Adipocyte (in vitro differentiated cells): ENCODE measurements at regions not wholly inside any gene's neighbourhood (a gene's known extent, or its start where the extent isn't known, plus 50 kb on each side); places are given as distances from the start of the nearest gene placed in this dataset.

Source experiments
- DNase-seq: peaks from one replicate; pipeline ENCODE4 v3.0.0-alpha.2; 2015; ENCODE audit warnings: low read depth
- H3K27me3 ChIP-seq: replicated peaks from 2 replicates; pipeline ENCODE4 v1.7.0; 2013; ENCODE audit warnings: mild to moderate bottlenecking, low read length, moderate library complexity; ENCODE audit not compliant: control insufficient read depth, insufficient read depth
- H3K36me3 ChIP-seq: 2 replicates; pipeline ENCODE4 v1.7.0; 2013; ENCODE audit warnings: low read length, mild to moderate bottlenecking, moderate library complexity; ENCODE audit not compliant: control insufficient read depth, insufficient read depth, severe bottlenecking
- H3K4me1 ChIP-seq: 2 replicates; pipeline ENCODE4 v1.7.0; 2013; ENCODE audit warnings: mild to moderate bottlenecking, low read length, moderate library complexity; ENCODE audit not compliant: control insufficient read depth, insufficient read depth
- H3K4me3 ChIP-seq: 2 replicates; pipeline ENCODE4 v1.7.0; 2013; ENCODE audit warnings: mild to moderate bottlenecking, low read length, moderate library complexity
- H3K9ac ChIP-seq: 2 replicates; pipeline ENCODE4 v1.7.0; 2013; ENCODE audit warnings: mild to moderate bottlenecking, low read length, moderate library complexity
- H3K9me3 ChIP-seq: 2 replicates; pipeline ENCODE4 v1.7.0; 2013; ENCODE audit warnings: mild to moderate bottlenecking, low read length, moderate library complexity; ENCODE audit not compliant: control insufficient read depth

DNA sequence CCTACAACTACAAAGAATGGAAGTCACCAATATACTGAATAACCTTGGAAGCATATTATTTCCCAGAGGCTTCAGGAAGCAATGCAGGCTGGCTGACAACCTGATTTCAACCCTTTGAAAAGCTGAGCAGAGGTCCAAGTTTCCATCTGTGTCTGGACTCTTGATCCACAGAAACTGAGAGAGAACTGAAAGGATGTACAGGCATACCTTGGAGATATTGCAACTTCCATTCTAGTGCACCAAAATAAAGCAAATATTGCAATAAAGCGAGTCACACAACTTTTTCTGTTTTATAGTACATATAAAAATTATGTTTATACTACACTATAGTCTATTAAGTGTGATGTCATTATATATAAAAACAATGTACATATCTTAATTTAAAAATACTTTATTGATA lies 85.3 kb downstream of the TYW3 start:
- H3K9me3 ChIP-seq, result peaks cover 12% of the 10 kb centered on the region
- no peaks in the 10 kb centered on the region for H3K27me3 ChIP-seq
- H3K9ac ChIP-seq, result no peak overlapping the region
- H3K4me1 ChIP-seq, result peaks cover 6% of the 10 kb centered on the region
- no peaks in the 10 kb centered on the region for H3K36me3 ChIP-seq
- no peak overlapping the region for H3K4me3 ChIP-seq
- no peak for DNase-seq

DNA sequence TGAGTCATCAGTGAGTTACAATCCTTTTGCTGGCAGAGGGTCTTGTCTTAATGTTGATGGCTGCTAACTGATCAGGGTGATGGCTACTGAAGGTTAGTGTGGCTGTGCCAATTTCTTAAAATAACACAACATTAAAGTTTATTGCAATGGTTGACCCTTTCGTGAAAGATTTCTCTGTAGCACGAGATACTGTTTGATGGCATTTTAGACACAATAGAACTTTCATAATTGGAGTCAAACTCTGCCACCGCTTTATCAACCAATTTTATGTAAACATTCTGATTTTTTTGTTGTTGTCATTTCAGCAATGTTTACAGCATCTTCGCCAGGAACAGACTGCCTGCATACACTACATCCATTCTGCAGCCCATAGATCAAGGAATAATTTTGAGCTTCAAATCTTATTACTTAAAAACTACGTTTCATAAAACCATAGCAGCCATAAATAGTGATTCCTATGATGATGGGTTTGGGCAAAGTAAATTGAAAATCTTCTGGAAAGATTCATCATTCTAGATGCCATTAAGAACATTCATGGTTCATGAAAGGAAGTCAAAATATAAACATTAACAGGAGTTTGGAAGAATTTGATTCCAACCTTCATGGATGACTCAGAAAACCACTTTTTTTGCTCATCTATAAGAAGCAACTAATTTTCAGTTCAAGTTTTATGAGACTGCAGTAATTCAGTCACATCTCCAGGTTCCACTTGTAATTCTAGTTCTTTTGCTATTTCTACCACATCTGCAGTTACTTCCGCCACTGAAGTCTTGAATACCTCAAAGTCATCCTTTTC lies 85.9 kb downstream of the TYW3 start:
- no peaks in the 10 kb centered on the region for H3K36me3 ChIP-seq
- H3K4me3 ChIP-seq, result no peak overlapping the region
- peaks cover 6% of the 10 kb centered on the region for H3K4me1 ChIP-seq
- H3K27me3 ChIP-seq, result no peaks in the 10 kb centered on the region
- H3K9ac ChIP-seq, result no peak overlapping the region
- peaks cover 12% of the 10 kb centered on the region for H3K9me3 ChIP-seq
- DNase-seq, result peak; percentile 1

DNA sequence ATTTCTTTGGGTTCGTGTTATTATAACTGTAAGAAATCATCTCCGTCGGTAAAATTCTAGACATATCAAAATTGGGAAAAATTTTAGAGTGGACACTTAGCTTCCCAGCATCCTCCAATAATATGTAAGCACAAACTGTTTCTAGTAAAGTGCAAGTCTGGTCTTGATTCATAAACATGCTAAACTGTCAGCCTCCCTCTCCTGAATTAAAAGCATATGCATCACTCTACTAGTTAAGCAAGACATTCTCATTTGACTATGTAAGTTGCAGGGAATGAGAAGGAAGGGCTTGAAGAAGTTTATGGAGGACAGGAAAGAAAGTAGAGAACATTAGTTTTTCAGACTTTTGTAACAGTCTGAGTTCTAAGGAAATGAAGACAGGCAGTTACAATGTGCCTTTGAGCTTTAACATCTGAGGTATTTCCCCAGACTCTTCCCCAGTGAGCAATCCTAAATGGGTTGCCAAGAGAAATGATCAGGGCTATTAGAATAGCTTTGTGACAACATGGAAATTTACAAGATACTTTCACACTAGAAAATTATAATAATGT lies 90.0 kb downstream of the TYW3 start:
- Histone ChIP-seq H3K27me3 (peaks cover 3% of the 10 kb centered on the region), H3K9ac (no peak overlapping the region), H3K4me1 (peaks cover 6% of the 10 kb centered on the region), H3K36me3 (no peaks in the 10 kb centered on the region), H3K4me3 (no peak overlapping the region), H3K9me3 (peaks cover 3% of the 10 kb centered on the region)
- peak; percentile 57 for DNase-seq

DNA sequence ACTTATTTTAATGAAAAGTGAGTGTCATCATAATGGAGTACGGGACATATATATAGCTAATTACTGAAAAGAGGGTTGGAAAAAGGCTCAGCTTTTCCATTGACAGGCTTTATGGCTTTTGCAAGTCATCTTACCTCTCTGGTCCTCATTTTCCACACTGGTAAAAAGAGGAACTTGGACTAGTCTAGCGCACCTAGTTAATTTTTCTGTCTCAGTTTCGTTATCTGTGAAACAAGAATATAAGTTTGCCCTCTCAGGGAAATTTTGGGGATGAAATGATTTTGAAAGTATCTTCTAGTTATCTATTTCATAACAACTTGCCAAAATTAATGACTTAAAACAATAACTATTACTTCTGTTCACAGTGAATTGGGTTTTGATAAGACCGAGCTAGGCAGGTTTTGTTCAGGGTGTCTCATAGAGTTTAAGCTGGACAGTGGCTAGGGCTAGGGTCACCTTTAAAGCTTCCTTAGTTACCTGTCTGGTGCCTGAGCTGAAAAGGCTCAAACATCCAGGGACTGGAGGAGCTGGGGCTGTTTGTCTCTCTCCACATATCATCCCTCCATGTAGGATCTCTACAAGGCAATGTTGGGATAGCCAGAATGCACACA lies 91.7 kb downstream of the TYW3 start:
- no peak for DNase-seq
- no peak overlapping the region for H3K4me3 ChIP-seq
- H3K4me1 ChIP-seq, result peaks cover 6% of the 10 kb centered on the region
- no peaks in the 10 kb centered on the region for H3K9me3 ChIP-seq
- no peaks in the 10 kb centered on the region for H3K36me3 ChIP-seq
- no peak overlapping the region for H3K9ac ChIP-seq
- H3K27me3 ChIP-seq, result peaks cover 3% of the 10 kb centered on the region

DNA sequence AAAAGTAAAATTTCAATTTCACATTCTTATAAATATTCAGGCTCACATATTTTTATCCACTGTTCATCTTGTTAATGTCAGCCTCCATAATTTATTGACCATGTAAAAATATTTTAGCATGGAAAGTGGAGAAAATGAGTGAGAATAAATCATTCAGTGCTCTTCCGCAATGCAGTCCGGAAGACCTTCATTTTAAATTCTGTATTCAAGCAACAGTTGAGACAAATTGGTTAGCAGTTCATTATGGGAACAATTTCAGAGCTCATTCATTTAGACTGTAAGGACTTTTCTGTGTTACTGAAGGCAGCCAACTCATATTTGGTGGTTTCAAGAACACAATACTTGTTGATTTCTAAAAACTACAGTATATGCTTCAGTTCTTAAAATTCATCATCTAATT lies 97.8 kb downstream of the TYW3 start:
- no peaks in the 10 kb centered on the region for H3K4me1 ChIP-seq
- no peak overlapping the region for H3K9ac ChIP-seq
- DNase-seq, result no peak
- H3K27me3 ChIP-seq, result no peaks in the 10 kb centered on the region
- no peaks in the 10 kb centered on the region for H3K36me3 ChIP-seq
- H3K4me3 ChIP-seq, result no peak overlapping the region
- H3K9me3 ChIP-seq, result no peaks in the 10 kb centered on the region

DNA sequence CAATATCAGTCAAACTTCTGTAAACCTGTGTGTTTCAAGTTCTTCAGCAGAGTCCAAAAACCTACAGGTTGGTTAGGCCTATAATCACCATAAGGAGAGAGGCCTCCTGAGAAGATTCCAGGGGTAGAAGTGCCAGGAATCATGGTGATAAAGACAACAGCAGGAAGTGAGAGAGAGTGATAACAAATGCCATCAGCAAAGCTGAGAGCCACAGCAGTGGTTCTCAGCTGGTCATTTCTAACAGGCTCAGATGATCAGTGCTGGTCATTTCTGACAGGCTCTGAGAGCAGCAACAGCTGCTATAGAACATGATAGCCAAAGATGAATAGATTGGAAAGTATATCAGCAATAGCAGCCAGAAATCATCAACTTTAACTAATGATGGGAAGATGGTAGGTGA lies 101.3 kb downstream of the TYW3 start:
- Histone ChIP-seq H3K9ac (no peak overlapping the region), H3K4me1 (no peaks in the 10 kb centered on the region), H3K4me3 (no peak overlapping the region), H3K27me3 (no peaks in the 10 kb centered on the region), H3K36me3 (no peaks in the 10 kb centered on the region), H3K9me3 (no peaks in the 10 kb centered on the region)
- DNase-seq, result no peak

DNA sequence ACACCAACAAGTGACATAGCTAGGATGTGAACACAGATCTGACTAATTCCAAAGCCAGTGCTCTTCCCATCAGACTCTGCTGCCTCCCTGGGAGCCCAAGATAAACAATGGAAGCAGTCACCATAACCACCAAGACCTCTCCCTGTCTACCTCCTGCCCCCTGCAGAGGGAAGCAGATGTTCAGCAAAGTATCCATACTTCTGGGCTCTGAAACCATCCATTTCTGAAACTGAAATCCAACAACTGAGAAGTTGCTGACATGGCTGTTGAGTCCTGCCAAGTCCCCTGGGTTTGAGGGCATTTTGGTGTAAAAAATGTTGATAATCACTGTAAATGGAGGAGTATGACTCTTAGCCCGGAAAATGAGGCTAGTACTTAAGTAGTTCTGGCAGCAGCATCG lies 102.1 kb downstream of the TYW3 start:
- Histone ChIP-seq H3K9me3 (no peaks in the 10 kb centered on the region), H3K27me3 (no peaks in the 10 kb centered on the region), H3K4me3 (no peak overlapping the region), H3K4me1 (no peaks in the 10 kb centered on the region), H3K36me3 (no peaks in the 10 kb centered on the region), H3K9ac (no peak overlapping the region)
- DNase-seq, result no peak

DNA sequence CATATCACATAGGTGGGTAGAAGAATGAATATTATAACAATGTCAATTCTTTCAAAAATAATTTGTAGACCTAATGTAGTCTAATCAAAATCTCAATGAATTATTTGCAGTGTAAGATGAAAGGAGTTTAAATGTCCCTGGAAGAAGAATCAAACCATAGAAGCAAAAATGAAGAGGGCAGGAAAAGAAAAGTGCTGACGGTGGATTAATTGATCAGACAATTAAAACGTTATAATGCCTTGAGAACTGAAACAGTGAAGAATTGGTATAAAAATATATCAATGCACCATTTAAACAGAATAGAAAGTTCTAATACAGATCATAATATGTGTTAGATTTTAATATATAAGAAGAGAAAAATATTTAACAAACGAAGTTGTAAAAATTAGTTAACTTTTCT lies 109.8 kb downstream of the TYW3 start:
- no peaks in the 10 kb centered on the region for H3K27me3 ChIP-seq
- H3K36me3 ChIP-seq, result no peaks in the 10 kb centered on the region
- no peak overlapping the region for H3K4me3 ChIP-seq
- H3K9me3 ChIP-seq, result no peaks in the 10 kb centered on the region
- no peak overlapping the region for H3K9ac ChIP-seq
- H3K4me1 ChIP-seq, result no peaks in the 10 kb centered on the region
- DNase-seq, result no peak

- peak; percentile 10 for DNase-seq
- no peak overlapping the region for H3K4me3 ChIP-seq
- no peaks in the 10 kb centered on the region for H3K9me3 ChIP-seq
Observed at GRCh38 chr1:74847715-74848114, 114.8 kb downstream of the TYW3 start.

DNA sequence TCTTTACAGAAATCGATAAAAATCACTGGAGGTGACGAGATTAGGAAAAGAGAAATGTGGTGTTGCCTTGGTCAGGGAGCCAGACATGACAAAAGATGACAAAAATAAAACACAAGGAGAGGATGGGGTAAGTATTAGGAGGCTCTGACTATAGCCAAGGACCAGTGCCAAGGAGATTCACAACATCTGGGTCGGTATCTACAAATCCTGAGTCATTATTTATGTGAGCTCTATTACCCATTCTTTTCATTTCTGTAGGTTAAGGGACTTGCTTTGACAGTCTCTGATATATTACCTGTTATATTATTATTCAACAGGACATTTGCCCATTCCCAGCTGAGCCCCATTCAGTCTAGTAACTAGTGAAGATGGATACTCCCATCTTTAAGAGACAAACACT lies 120.8 kb downstream of the TYW3 start:
- H3K4me3 ChIP-seq, result no peak overlapping the region
- no peak overlapping the region for H3K9ac ChIP-seq
- H3K36me3 ChIP-seq, result no peaks in the 10 kb centered on the region
- H3K4me1 ChIP-seq, result no peaks in the 10 kb centered on the region
- H3K27me3 ChIP-seq, result no peaks in the 10 kb centered on the region
- DNase-seq, result no peak
- H3K9me3 ChIP-seq, result no peaks in the 10 kb centered on the region

More at GRCh38 chr1:74847715-74848114, 114.8 kb downstream of the TYW3 start:
- no peaks in the 10 kb centered on the region for H3K4me1 ChIP-seq
- H3K9ac ChIP-seq, result no peak overlapping the region
- H3K27me3 ChIP-seq, result no peaks in the 10 kb centered on the region
- H3K36me3 ChIP-seq, result no peaks in the 10 kb centered on the region

- H3K9me3 ChIP-seq, result no peaks in the 10 kb centered on the region
- no peaks in the 10 kb centered on the region for H3K36me3 ChIP-seq
- H3K4me1 ChIP-seq, result no peaks in the 10 kb centered on the region
- no peak overlapping the region for H3K4me3 ChIP-seq
- no peak overlapping the region for H3K9ac ChIP-seq
- no peaks in the 10 kb centered on the region for H3K27me3 ChIP-seq
- DNase-seq, result no peak
Observed at GRCh38 chr1:74856174-74856573, 123.2 kb downstream of the TYW3 start.
